ENCODE measurements at regions not wholly inside any gene's neighbourhood (a gene's known extent, or its start where the extent isn't known, plus 50 kb on each side); places are given as distances from the start of the nearest gene placed in this dataset.

DNA sequence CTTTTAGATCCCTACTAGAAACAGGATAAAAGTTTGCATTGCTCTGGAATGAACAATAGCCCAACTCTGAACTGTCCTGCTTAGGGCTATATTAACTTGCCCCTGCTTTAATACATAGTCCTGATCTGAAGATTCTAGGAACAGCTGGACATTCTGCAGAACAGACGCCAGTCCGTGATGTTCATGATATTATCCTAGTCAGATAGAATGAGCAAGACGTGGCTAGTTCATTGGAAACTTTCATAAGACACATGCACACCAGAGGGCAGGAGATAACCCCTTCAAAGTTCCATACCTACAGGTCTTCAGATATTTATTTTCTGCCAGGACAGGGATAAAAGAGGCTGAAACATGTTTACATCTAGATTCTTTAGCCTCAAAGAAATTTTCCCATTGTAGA, 75.5 kb upstream of the CLNK start (continued):
- TF ChIP-seq HDAC2 (IDR thresholded peaks at IDR 0.05; ENCODE audit: borderline replicate concordance in 1 of 2, low read depth in 2 of 2, low read length in 2 of 2) (no peak), GTF2F1 (IDR thresholded peaks at IDR 0.05; ENCODE audit: borderline replicate concordance, low read depth, low read length) (no peak), GABPA (IDR thresholded peaks at IDR 0.05; ENCODE audit: borderline replicate concordance, insufficient read depth, low read length) (no peak), RBBP5 (IDR thresholded peaks at IDR 0.05; ENCODE audit: borderline replicate concordance, low read depth, low read length) (no peak), CBX8 (IDR thresholded peaks at IDR 0.05; ENCODE audit: borderline replicate concordance, low read depth, low read length) (no peak)

Measured in H1 (cell line).